MM.1S (cell line): ENCODE measurements at regions not wholly inside any gene's neighbourhood (a gene's known extent, or its start where the extent isn't known, plus 50 kb on each side); places are given as distances from the start of the nearest gene placed in this dataset.

Experiments used
- CTCF ChIP-seq: fragments of 300-600 bp; sonication (generic); IDR thresholded peaks from 2 replicates; pipeline ENCODE4 v1.5.1; 2016; ENCODE audit warnings: antibody characterized with exemption, low read length, mixed read lengths
- EZH2 ChIP-seq: fragments of 300-600 bp; sonication (generic); optimal IDR thresholded peaks from 2 replicates; pipeline ENCODE3; 2017; ENCODE audit warnings: low read depth, mild to moderate bottlenecking, antibody characterized with exemption, low read length, mixed read lengths
- EZH2phosphoT487 ChIP-seq: fragments of 300-600 bp; sonication (generic); IDR thresholded peaks from 2 replicates; pipeline ENCODE4 v1.6.1; 2018; ENCODE audit warnings: antibody characterized with exemption, low read length

- no peak for TF ChIP-seq CTCF
- TF ChIP-seq EZH2, result no peak
- TF ChIP-seq EZH2phosphoT487, result no peak
Measured at GRCh38 chr14:29123017-29123416, 356.4 kb downstream of the FOXG1 start.
